DMS114 treated with DMSO at 0.1 percent for 48 hours (cell line): ENCODE measurements at regions not wholly inside any gene's neighbourhood (a gene's known extent, or its start where the extent isn't known, plus 50 kb on each side); places are given as distances from the start of the nearest gene placed in this dataset.

Experiments
- DNase-seq: peaks from one replicate; lab custom pipeline; 2025; ENCODE audit not compliant: unreplicated experiment; lab: John Stamatoyannopoulos, UW

- DNase-seq, result no peak
Observed at GRCh38 chr9:89877051-89878002, 272.5 kb downstream of the GADD45G start.

DNA sequence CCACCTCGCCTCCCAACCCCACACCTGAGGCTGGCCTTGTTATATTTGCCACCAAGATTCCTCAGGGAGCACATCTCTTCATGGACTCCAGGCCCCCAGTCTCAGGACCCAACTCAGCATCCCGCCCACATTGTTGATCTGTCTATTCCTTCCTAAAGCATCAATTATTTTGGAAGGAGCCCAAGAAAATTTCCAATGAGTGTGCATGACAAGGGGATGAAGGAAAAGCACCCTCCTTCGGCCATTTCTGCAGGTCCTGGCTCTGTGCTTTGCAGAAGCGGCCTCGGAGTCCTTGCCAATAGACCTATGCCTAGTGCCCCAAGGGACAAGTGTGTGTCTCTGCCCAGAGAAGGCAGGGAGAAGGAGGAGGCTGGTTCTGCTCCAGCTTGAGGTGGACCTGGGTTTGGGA lies 273.2 kb downstream of the GADD45G start:
- no peak for DNase-seq

GRCh38 chr9:89878687-89879086 lies 273.9 kb downstream of the GADD45G start:
- DNase-seq, result no peak

- no peak for DNase-seq
Observed at GRCh38 chr9:89879276-89879675, 274.5 kb downstream of the GADD45G start.

DNA sequence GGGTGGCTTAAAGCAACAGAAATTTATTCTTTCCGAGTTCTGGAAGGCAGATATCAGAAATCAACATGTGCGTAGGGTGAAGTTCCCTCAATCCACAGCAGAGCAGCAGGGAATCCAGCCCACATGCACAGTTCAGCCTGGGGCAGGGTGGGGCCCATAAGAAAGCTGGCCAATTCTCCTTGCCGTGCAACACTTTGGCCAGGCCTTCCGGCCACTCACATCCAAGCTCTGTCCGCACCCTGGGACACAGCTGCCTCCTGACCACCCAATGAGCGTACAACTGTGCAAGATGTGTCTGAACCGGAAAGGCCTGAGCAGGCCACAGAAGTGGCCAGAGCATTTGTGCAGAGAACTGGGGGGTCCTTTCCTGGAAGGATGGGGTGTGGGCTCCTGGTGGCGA lies 274.9 kb downstream of the GADD45G start:
- DNase-seq, result no peak

DNA sequence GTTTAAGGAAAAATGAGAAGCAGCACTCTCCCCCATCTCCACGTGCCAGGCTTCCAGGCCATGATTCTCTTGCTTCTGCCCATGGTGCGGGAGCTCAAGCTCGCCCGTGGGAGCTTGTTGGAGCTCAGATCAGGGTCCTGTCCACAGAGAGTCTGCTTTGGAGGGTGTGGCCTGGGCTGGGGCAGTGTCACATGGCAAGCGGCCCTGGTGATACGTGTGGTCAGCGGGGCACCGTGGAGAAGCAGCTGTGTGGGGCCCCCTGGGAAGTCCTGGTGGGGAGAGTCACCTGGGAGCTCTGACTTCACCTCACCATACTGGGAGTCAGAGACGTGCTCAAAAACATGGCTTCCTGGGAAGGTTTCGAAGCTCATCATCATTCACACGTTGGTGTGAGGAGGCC lies 275.3 kb downstream of the GADD45G start:
- no peak for DNase-seq

DNA sequence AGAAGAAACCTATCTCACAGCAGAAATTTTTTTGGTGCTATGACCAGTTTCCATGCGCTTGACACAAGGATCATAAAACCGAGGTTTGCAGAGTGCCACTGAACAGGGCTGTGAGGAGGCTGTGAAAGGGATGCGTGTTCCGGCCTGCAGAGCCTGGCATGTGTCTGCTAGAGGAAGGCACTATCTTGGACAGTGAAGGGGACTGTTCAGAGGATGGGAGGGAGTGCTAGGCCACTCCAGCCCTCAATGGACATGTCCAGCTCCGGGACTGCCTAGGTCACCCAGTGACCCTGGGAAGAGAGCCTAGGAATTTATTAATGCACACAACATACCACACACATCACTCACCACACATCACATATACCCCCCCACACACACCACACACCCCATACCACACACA lies 275.9 kb downstream of the GADD45G start:
- DNase-seq, result no peak

- DNase-seq, result no peak
Observed at GRCh38 chr9:89881431-89881830, 276.6 kb downstream of the GADD45G start.

DNA sequence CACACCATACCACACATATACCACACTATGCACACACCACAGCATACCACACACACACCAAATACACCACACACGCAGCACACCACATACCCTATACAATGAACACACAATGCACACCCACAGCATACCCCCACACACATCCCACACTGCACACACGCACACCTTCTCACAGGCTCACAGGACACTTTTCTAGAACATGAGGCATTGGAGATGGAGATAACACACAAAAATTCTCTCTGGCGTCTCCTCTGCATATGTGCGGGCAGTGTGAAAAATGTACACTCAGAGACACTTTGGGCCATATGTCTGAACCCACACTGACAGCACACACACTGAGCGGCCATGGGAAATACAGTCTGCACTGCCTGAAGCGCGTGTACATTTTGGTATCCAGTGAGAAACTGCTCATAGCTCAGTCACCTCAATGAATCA lies 278.1 kb downstream of the GADD45G start:
- DNase-seq, result no peak

DNA sequence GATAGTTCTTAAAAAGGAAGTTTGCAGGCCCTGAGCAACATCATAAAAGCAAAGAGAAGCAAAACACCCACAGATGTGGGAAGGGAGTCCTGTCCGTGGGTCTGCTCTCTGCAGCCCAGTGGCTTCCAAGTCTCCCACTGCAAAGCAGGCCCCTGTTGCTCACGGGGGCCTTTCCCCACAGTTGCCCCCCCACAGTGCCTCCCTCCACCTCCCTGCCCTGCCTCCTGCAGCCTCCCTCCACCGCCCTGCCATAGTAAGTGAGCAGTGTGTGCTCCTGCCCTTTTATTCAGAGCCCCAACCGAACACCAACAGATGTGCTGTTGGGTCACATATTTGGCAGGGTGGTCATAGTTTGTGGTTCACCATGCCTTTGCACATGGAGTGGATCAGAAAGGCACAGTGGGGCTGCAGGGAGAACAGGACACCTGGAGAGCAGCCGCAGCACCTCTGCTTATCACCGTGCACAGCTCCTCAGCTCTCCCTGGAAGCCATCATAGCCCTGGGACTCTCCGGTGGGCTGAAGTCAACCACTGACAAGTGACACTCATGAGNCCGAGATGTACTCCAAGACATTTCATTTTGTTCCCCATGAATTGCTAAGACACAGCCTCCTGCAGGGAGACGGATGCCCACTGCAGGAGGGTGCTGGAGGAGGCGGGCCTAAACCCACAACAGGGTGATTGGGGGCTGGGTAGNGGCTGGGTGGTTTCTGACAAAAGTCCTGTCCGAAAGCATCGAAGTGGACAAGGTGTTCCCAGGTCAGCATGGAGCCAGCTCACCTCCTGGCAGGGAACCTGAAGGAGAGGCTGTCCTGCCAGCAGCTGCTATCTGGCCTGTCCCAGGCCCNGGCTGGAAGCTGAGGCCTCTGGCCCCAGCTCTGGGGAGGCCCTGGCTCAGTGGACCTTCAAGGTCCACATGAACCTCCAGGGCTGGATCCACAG lies 278.9 kb downstream of the GADD45G start:
- no peak for DNase-seq

DNA sequence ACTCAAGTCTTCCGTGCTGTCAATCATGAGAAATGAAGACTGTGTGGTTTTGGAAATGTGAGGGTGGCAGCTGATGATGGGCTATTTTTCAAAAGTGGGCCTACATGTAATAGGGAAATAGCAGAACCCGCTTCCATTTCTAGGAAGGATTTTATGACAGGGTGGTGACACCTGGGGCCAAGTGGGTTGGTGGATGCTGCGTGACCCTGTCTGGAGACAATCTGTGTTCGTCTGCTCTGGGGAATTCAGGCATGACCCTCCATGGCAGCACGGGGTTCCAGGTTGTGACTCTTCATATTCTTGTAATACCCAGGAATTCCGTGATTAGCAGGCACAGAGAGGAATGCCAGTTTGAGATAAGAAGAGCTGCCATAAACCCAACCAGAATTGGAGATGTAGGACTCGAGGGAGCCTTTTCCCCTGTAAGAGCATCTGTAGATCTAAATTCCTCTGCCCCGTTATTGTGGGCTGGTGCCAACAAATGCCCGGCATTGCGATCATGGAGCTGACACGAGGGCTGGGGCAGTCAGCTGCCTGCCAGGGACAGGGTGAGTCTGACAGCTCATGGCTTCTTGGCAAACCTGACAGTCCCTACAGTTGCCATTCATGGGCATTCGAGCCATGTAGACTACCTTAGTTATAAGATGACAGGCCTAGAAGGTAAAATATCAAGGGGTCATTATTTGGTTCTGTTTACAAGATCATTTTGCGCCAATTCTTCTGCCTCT lies 279.7 kb downstream of the GADD45G start:
- no peak for DNase-seq

- DNase-seq, result no peak
Observed at GRCh38 chr9:89885156-89885555, 280.3 kb downstream of the GADD45G start.

- DNase-seq, result no peak
Observed at GRCh38 chr9:89886281-89886700, 281.5 kb downstream of the GADD45G start.

- DNase-seq, result no peak
Observed at GRCh38 chr9:89887286-89887685, 282.5 kb downstream of the GADD45G start.

DNA sequence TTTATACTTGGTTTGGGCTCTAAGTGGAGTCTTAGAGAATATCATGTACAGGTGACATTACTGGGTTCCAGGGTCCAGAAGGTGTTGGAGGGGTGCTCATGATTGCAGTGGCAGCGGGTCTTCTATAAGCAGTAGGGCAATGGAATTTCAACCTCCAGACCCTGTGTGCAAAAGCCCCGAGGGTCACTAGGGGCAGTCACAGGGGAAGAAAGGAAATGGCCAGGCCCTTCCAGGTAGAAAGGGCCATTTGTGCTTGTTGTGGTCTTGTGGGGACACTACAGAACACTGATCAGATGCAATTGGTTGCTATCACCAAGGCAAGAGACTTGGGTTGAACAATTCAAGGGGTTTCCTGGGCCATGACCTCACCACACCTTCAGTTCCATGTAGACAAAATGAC lies 283.4 kb downstream of the GADD45G start:
- no peak for DNase-seq

GRCh38 chr9:89888677-89889076 lies 283.9 kb downstream of the GADD45G start:
- no peak for DNase-seq

DNA sequence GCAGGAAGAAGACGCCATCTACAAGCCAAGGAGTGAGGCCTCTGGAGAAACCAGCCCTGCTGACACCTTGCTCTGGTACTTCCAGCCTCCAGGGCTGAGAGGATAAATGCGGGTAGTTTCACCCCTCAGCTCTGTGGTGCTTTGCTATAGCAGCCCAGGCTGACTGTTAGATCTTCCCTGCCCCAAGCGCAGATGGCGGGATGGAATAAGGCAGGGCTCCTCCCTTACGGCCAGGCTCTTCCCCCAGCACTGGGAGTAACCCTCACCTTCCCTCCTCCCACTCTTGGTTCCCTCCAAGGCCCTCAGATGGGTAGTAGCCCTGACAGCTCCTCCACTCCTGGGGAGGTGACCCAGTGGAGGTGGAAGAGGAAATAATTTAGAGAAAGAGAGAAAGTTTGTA lies 285.1 kb downstream of the GADD45G start:
- DNase-seq, result no peak

GRCh38 chr9:89890326-89890980 lies 285.6 kb downstream of the GADD45G start:
- DNase-seq, result no peak

GRCh38 chr9:89891221-89891590 lies 286.4 kb downstream of the GADD45G start:
- DNase-seq, result no peak

GRCh38 chr9:89891591-89892304 lies 286.9 kb downstream of the GADD45G start:
- no peak for DNase-seq
